ENCODE measurements at regions not wholly inside any gene's neighbourhood (a gene's known extent, or its start where the extent isn't known, plus 50 kb on each side); places are given as distances from the start of the nearest gene placed in this dataset.

- TF ChIP-seq, protein P1, sequence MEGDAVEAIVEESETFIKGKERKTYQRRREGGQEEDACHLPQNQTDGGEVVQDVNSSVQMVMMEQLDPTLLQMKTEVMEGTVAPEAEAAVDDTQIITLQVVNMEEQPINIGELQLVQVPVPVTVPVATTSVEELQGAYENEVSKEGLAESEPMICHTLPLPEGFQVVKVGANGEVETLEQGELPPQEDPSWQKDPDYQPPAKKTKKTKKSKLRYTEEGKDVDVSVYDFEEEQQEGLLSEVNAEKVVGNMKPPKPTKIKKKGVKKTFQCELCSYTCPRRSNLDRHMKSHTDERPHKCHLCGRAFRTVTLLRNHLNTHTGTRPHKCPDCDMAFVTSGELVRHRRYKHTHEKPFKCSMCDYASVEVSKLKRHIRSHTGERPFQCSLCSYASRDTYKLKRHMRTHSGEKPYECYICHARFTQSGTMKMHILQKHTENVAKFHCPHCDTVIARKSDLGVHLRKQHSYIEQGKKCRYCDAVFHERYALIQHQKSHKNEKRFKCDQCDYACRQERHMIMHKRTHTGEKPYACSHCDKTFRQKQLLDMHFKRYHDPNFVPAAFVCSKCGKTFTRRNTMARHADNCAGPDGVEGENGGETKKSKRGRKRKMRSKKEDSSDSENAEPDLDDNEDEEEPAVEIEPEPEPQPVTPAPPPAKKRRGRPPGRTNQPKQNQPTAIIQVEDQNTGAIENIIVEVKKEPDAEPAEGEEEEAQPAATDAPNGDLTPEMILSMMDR (IDR thresholded peaks at IDR 0.05): no peak
- TF ChIP-seq POLR2A (IDR thresholded peaks at IDR 0.05): no peak
- TF ChIP-seq POLR2AphosphoS5 (IDR thresholded peaks at IDR 0.05): no peak
Measured at GRCh38 chr3:193968380-193968974, 167.5 kb upstream of the HES1 start.

Measured in suprapubic skin (tissue), 4 donors.